ENCODE measurements at regions not wholly inside any gene's neighbourhood (a gene's known extent, or its start where the extent isn't known, plus 50 kb on each side); places are given as distances from the start of the nearest gene placed in this dataset.

GRCh38 chr2:64928813-64929212 lies 60.4 kb upstream of the SLC1A4 start:
- no peak for TF ChIP-seq CTCF (IDR thresholded peaks at IDR 0.05; ENCODE audit: low read depth, low read length)
- DNase-seq (ENCODE audit: low read depth in 2 of 2): no peak
- H3K4me3 ChIP-seq (replicated peaks in 1 of 2; ENCODE audit: low read depth in 2 of 2, low read length in 2 of 2): no peak overlapping the region

- no peak for TF ChIP-seq CTCF (IDR thresholded peaks at IDR 0.05; ENCODE audit: low read depth, low read length)
- no peak overlapping the region for H3K4me3 ChIP-seq (replicated peaks in 1 of 2; ENCODE audit: low read depth in 2 of 2, low read length in 2 of 2)
- DNase-seq (ENCODE audit: low read depth in 2 of 2): no peak
These were observed 59.9 kb upstream of the SLC1A4 start for GRCh38 chr2:64929333-64929732.

- no peak for DNase-seq (ENCODE audit: low read depth in 2 of 2)
- TF ChIP-seq CTCF (IDR thresholded peaks at IDR 0.05; ENCODE audit: low read depth, low read length): no peak
- H3K4me3 ChIP-seq (replicated peaks in 1 of 2; ENCODE audit: low read depth in 2 of 2, low read length in 2 of 2): no peak overlapping the region
These were observed 58.9 kb upstream of the SLC1A4 start for GRCh38 chr2:64930258-64930671.

GRCh38 chr2:64931246-64932115 lies 57.7 kb upstream of the SLC1A4 start:
- H3K4me3 ChIP-seq (replicated peaks in 1 of 2; ENCODE audit: low read depth in 2 of 2, low read length in 2 of 2): no peak overlapping the region
- DNase-seq (ENCODE audit: low read depth in 2 of 2): no peak
- no peak for TF ChIP-seq CTCF (IDR thresholded peaks at IDR 0.05; ENCODE audit: low read depth, low read length)

- H3K4me3 ChIP-seq (replicated peaks in 1 of 2; ENCODE audit: low read depth in 2 of 2, low read length in 2 of 2): no peak overlapping the region
- no peak for DNase-seq (ENCODE audit: low read depth in 2 of 2)
- TF ChIP-seq CTCF (IDR thresholded peaks at IDR 0.05; ENCODE audit: low read depth, low read length): no peak
These were observed 57.2 kb upstream of the SLC1A4 start for GRCh38 chr2:64932116-64932370.

- no peak for TF ChIP-seq CTCF (IDR thresholded peaks at IDR 0.05; ENCODE audit: low read depth, low read length)
- H3K4me3 ChIP-seq (replicated peaks in 1 of 2; ENCODE audit: low read depth in 2 of 2, low read length in 2 of 2): no peak overlapping the region
- DNase-seq (ENCODE audit: low read depth in 2 of 2): no peak
These were observed 56.6 kb upstream of the SLC1A4 start for GRCh38 chr2:64932371-64933216.

All from cardiac fibroblast (primary cell).